GM12891 (cell line): ENCODE measurements at regions not wholly inside any gene's neighbourhood (a gene's known extent, or its start where the extent isn't known, plus 50 kb on each side); places are given as distances from the start of the nearest gene placed in this dataset.

Experiments
- DNase-seq: peaks from one replicate; pipeline ENCODE4 v3.0.0; 2011; ENCODE audit warnings: low spot score; ENCODE audit not compliant: insufficient read length
- FAIRE-seq: peaks from 2 replicates; lab custom pipeline; 2011; peaks lifted over from hg19 to GRCh38; lab: Jason Lieb, UNC
- PAX5 ChIP-seq: IDR thresholded peaks from 2 replicates; pipeline ENCODE4 v1.6.1; 2011; ENCODE audit warnings: low read length, moderate library complexity, mild to moderate bottlenecking; ENCODE audit not compliant: insufficient read depth, severe bottlenecking
- POLR2A ChIP-seq: IDR thresholded peaks from 2 replicates; pipeline ENCODE4 v1.6.1; 2011; ENCODE audit warnings: low read depth, low read length, control low read depth
- POLR2AphosphoS5 ChIP-seq: IDR thresholded peaks from 2 replicates; pipeline ENCODE4 v1.6.1; 2011; ENCODE audit warnings: low read depth, low read length, control low read depth
- POU2F2 ChIP-seq: IDR thresholded peaks from 2 replicates; pipeline ENCODE4 v1.6.1; 2011; ENCODE audit warnings: low read depth, mild to moderate bottlenecking, control low read depth, low read length, moderate library complexity
- SPI1 ChIP-seq: IDR thresholded peaks from 2 replicates; pipeline ENCODE4 v1.6.1; 2011; ENCODE audit warnings: low read depth, low read length, control low read depth
- TAF1 ChIP-seq: IDR thresholded peaks from 2 replicates; pipeline ENCODE4 v1.6.1; 2011; ENCODE audit warnings: low read depth, low read length, control low read depth

- no peak for TF ChIP-seq SPI1
- no peak for DNase-seq
- FAIRE-seq = no peak
Observed at GRCh38 chr18:75527848-75528685, 100.6 kb upstream of the SMIM21 start.

DNA sequence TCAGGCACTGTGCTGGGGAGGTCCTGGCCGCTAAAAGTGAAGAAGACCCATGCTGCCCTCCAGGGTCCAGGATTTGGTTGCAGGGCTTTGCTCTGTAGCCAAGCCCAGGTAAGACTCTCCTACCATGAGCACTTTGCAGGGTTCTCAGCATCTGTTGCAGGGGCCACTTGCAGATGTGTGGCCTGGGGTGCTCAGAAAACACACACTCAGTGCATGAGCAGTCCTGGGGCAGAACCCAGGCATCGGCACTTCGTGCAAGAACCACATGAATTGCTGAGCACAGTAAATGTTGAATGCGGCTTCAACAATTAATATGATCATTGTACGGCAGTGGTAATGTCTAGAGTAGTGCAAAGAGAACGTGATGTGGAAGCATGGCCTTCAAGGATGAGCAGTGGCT, 98.5 kb upstream of the SMIM21 start:
- DNase-seq (no peak), FAIRE-seq (no peak)
- TF ChIP-seq PAX5 = no peak
- TF ChIP-seq POU2F2 = no peak
- no peak for TF ChIP-seq POLR2AphosphoS5
- no peak for TF ChIP-seq POLR2A
- TF ChIP-seq TAF1 = no peak
- TF ChIP-seq SPI1 = no peak

DNA sequence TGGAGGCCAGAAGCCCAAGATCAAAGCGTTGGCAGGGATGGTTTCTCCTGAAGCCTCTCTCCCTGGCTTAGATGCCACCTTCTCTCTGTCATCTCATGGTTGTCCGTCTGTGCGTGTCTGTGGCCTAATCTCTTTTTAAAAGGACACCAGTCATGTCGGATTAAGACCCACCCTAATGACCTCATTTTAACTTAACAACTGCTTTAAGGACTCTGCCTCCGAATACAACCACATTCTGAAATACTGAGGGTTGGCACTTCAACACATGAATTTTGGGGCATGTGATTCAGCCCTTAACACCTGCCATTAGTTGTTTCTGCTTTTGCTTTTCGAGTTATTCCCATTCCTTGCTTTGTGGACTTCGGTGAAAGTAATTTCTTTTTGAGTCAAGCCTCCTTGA, 97.8 kb upstream of the SMIM21 start:
- FAIRE-seq (no peak), DNase-seq (no peak)
- TF ChIP-seq POLR2A = no peak
- no peak for TF ChIP-seq POU2F2
- TF ChIP-seq POLR2AphosphoS5 = no peak
- TF ChIP-seq TAF1 = no peak
- no peak for TF ChIP-seq PAX5
- no peak for TF ChIP-seq SPI1

DNA sequence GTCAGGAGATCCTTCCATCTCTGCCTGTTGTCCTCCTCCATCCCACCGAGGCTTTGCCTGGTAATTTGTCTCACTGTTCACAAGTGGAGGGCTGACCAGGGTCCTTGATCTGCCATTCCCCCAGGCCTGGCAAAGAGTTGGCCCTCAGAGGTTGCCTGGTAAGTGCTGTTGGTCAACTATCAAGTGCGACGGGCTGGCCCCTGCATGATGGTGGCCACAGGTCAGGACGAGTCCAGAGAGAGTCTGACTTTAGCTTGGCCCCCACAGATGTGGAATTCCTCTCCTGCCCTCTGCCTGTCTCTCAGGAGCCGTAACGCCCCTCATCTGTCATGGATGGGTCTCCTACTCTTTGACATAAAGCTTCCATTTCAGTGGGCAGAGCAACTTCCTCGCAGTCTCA, 97.3 kb upstream of the SMIM21 start:
- no peak for FAIRE-seq
- DNase-seq = no peak
- TF ChIP-seq SPI1 (no peak), POLR2A (no peak), PAX5 (no peak), TAF1 (no peak), POU2F2 (no peak), POLR2AphosphoS5 (no peak)

DNA sequence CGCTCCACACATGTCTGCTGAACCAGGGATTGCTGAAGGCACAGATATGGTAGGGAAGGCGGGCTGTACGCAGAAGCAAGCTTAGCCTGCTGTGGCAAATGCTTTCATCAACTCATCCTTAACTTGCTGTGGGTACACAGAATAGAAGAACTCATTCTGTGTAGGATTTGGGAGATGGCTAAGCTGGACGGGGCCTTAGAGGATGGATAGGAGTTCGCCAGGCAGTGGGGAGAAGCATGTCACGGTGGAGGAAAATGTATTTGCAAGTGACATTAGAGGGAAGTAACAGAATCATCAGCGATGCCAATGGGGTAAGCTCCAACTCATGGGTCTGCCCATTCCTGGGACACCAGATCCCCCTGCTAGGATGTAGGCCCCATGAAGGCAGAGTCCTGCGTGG, 96.7 kb upstream of the SMIM21 start:
- FAIRE-seq (no peak), DNase-seq (no peak)
- TF ChIP-seq POU2F2 = no peak
- TF ChIP-seq PAX5 = no peak

- DNase-seq = no peak
- no peak for FAIRE-seq
- TF ChIP-seq POU2F2 = no peak
- TF ChIP-seq PAX5 = no peak
Observed at GRCh38 chr18:75521816-75522215, 94.3 kb upstream of the SMIM21 start.

DNA sequence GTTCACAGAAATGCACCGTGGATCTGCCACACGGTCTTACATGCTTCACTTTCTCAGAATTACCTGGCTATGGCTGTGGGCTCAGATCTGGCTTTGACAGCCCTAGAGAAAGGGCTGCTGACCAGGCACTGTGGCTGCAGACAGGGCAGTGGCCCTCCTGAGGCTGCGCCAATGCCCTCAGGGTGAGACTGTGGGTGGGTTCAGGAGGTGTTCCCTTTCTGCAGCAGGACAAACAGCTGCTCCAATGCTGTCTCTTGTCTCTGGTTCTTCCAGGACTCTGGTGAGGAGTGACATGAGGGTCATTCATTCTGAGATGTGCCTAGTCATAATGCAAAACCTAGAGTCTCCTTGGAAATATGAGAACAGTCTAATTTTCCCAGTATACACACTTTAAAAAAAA, 90.5 kb upstream of the SMIM21 start:
- DNase-seq = no peak
- TF ChIP-seq PAX5 = no peak
- TF ChIP-seq POLR2AphosphoS5 = no peak
- TF ChIP-seq POLR2A = no peak
- TF ChIP-seq POU2F2 = no peak
- no peak for FAIRE-seq

DNA sequence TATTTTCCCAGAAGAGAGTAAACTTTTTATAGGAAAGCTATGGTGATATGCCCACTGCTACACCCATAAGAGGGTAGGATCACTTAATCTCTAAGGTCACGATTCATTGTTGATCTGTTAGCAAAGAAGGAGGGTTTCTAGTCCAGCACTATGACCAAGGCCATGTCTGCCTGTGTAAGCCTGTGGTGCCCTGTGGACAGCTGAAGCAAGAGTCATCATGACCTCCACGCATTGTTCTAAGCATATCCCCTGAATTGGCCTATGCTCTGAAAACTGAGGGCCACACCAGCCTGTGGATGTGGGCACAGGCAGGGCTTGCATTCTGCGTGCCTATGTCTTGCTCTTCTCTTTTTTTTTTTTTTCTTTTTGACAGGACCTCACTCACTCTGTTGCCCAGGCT, 89.8 kb upstream of the SMIM21 start:
- FAIRE-seq (no peak), DNase-seq (no peak)
- TF ChIP-seq TAF1 (no peak), POU2F2 (no peak), POLR2AphosphoS5 (no peak), SPI1 (no peak), POLR2A (no peak), PAX5 (no peak)

- DNase-seq (no peak), FAIRE-seq (no peak)
- TF ChIP-seq PAX5 (no peak), POLR2AphosphoS5 (no peak), POLR2A (no peak), TAF1 (no peak), POU2F2 (no peak), SPI1 (no peak)
Observed at GRCh38 chr18:75507636-75508035, 80.1 kb upstream of the SMIM21 start.

DNA sequence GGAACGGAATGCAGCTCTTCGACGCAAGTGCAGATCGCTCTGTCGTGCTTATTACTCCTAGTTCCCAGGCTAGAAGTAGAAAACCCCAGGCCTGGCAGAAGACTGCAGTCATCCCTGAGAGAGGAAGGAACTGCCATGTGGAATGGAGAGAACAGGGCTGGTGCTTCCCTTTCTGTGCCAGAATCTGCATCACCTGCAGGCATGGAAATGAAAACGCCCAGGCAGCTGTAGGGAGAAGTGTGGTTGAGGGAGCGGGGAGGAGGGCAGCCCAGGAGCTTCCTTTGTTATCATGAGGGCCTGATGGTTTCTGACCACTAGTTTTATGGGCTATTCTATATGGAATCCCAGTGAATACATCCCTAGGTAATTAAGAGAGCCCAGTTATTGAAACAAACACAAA, 79.4 kb upstream of the SMIM21 start:
- no peak for TF ChIP-seq POLR2AphosphoS5
- TF ChIP-seq POU2F2 = no peak
- TF ChIP-seq SPI1 = no peak
- TF ChIP-seq POLR2A = no peak
- TF ChIP-seq PAX5 = no peak
- no peak for TF ChIP-seq TAF1
- FAIRE-seq = no peak
- DNase-seq = no peak

GRCh38 chr18:75504469-75504868, 77.0 kb upstream of the SMIM21 start:
- FAIRE-seq = no peak
- no peak for DNase-seq

More at GRCh38 chr18:75504469-75504868, 77.0 kb upstream of the SMIM21 start:
- no peak for TF ChIP-seq SPI1
- no peak for TF ChIP-seq POU2F2
- no peak for TF ChIP-seq PAX5
- no peak for TF ChIP-seq POLR2A
- TF ChIP-seq TAF1 = no peak
- no peak for TF ChIP-seq POLR2AphosphoS5
